Osteocyte (in vitro differentiated cells): ENCODE measurements at regions not wholly inside any gene's neighbourhood (a gene's known extent, or its start where the extent isn't known, plus 50 kb on each side); places are given as distances from the start of the nearest gene placed in this dataset.

Experiments
- DNase-seq: peaks from one replicate; pipeline ENCODE4 v3.0.0; 2021; ENCODE audit warnings: mixed read lengths; ENCODE audit not compliant: unreplicated experiment; ENCODE audit errors: extremely low spot score
- H3K27ac Mint-ChIP-seq: one replicate; pipeline ENCODE4 v1.8.0; 2021; ENCODE audit warnings: mild to moderate bottlenecking, mixed read lengths; ENCODE audit not compliant: unreplicated experiment
- H3K27me3 Mint-ChIP-seq: one replicate; pipeline ENCODE4 v1.8.0; 2021; ENCODE audit warnings: mixed read lengths; ENCODE audit not compliant: unreplicated experiment
- H3K36me3 Mint-ChIP-seq: one replicate; pipeline ENCODE4 v1.8.0; 2021; ENCODE audit warnings: mixed read lengths; ENCODE audit not compliant: unreplicated experiment
- H3K4me1 Mint-ChIP-seq: one replicate; pipeline ENCODE4 v1.8.0; 2021; ENCODE audit warnings: mixed read lengths; ENCODE audit not compliant: unreplicated experiment
- H3K4me3 Mint-ChIP-seq: one replicate; pipeline ENCODE4 v1.8.0; 2021; ENCODE audit warnings: mild to moderate bottlenecking, moderate library complexity, mixed read lengths; ENCODE audit not compliant: unreplicated experiment
- H3K9me3 Mint-ChIP-seq: one replicate; pipeline ENCODE4 v1.8.0; 2021; ENCODE audit warnings: mixed read lengths; ENCODE audit not compliant: unreplicated experiment
- TF ChIP-seq, protein P1 (sequence below): fragments of 200-600 bp; sonication (generic); IDR thresholded peaks from 2 replicates; pipeline ENCODE4 v1.5.0; 2021; ENCODE audit warnings: antibody characterized with exemption, mild to moderate bottlenecking, moderate library complexity

DNA sequence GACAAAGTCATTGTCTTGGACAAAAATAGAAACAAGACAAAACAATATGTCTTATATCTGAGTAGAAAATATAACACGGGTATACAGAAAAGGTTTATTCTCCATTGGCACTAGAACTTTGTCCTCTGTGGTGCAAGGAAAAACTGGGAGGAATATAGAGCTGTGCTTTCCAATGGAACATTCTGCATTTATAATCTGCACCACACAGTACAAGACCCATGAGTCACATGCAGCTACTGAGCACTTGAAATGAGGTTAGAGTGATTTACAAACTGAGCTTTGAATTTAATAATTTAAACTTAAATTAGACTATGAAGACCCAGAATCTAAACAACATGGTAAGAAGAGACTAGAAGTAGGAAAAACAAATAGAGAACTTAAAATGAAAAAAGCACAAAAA is 86.1 kb downstream of the RAP2A start:
- Mint-ChIP-seq H3K27ac (no peak overlapping the region), H3K9me3 (peaks cover 7% of the 10 kb centered on the region), H3K4me1 (no peaks in the 10 kb centered on the region)

GRCh38 chr13:97520866-97521265 is 86.9 kb downstream of the RAP2A start:
- no peak overlapping the region for H3K4me3 Mint-ChIP-seq
- peaks cover 7% of the 10 kb centered on the region for H3K9me3 Mint-ChIP-seq
- no peaks in the 10 kb centered on the region for H3K4me1 Mint-ChIP-seq
- DNase-seq: no peak
- H3K36me3 Mint-ChIP-seq: no peaks in the 10 kb centered on the region
- TF ChIP-seq, protein P1, sequence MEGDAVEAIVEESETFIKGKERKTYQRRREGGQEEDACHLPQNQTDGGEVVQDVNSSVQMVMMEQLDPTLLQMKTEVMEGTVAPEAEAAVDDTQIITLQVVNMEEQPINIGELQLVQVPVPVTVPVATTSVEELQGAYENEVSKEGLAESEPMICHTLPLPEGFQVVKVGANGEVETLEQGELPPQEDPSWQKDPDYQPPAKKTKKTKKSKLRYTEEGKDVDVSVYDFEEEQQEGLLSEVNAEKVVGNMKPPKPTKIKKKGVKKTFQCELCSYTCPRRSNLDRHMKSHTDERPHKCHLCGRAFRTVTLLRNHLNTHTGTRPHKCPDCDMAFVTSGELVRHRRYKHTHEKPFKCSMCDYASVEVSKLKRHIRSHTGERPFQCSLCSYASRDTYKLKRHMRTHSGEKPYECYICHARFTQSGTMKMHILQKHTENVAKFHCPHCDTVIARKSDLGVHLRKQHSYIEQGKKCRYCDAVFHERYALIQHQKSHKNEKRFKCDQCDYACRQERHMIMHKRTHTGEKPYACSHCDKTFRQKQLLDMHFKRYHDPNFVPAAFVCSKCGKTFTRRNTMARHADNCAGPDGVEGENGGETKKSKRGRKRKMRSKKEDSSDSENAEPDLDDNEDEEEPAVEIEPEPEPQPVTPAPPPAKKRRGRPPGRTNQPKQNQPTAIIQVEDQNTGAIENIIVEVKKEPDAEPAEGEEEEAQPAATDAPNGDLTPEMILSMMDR: no peak
- no peak overlapping the region for H3K27ac Mint-ChIP-seq
- peaks cover 23% of the 10 kb centered on the region for H3K27me3 Mint-ChIP-seq

More for the DNA sequence above, 86.1 kb downstream of the RAP2A start:
- Mint-ChIP-seq H3K4me3 (no peak overlapping the region), H3K36me3 (no peaks in the 10 kb centered on the region), H3K27me3 (peaks cover 23% of the 10 kb centered on the region)
- no peak for DNase-seq
- TF ChIP-seq, protein P1: no peak

- H3K27me3 Mint-ChIP-seq: peaks cover 23% of the 10 kb centered on the region
- no peak overlapping the region for H3K4me3 Mint-ChIP-seq
- no peak overlapping the region for H3K27ac Mint-ChIP-seq
- H3K4me1 Mint-ChIP-seq: no peaks in the 10 kb centered on the region
- H3K36me3 Mint-ChIP-seq: no peaks in the 10 kb centered on the region
- H3K9me3 Mint-ChIP-seq: peaks cover 7% of the 10 kb centered on the region
- TF ChIP-seq, protein P1: no peak
- DNase-seq: no peak
These were observed 87.8 kb downstream of the RAP2A start for GRCh38 chr13:97521726-97522125.

GRCh38 chr13:97522243-97522642 is 88.3 kb downstream of the RAP2A start:
- H3K27me3 Mint-ChIP-seq: peaks cover 25% of the 10 kb centered on the region
- no peak overlapping the region for H3K4me3 Mint-ChIP-seq
- no peaks in the 10 kb centered on the region for H3K36me3 Mint-ChIP-seq
- DNase-seq: no peak
- TF ChIP-seq, protein P1: no peak
- H3K9me3 Mint-ChIP-seq: peaks cover 7% of the 10 kb centered on the region
- H3K4me1 Mint-ChIP-seq: no peaks in the 10 kb centered on the region
- H3K27ac Mint-ChIP-seq: no peak overlapping the region

DNA sequence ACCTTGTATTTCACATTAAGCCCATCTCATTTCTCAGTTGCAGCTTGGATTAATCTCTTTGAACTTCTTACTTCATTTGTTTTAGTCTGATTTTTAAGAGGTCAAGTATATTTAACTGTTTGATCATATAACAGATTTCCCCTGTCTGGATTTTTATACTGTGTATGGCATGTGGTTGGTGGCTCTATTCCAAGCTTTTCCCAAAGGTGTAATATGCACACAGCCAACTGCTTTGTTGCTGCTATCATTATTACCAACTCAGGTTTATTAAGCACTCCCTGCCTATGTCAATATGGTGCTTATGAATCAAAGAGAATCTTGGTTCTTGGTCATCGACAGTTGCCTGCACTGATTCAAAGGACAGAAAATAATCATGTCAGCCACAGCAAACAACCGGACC is 92.6 kb downstream of the RAP2A start:
- no peaks in the 10 kb centered on the region for H3K36me3 Mint-ChIP-seq
- TF ChIP-seq, protein P1: no peak
- H3K27me3 Mint-ChIP-seq: peaks cover 17% of the 10 kb centered on the region
- H3K4me3 Mint-ChIP-seq: no peak overlapping the region
- DNase-seq: no peak
- H3K9me3 Mint-ChIP-seq: peaks cover 4% of the 10 kb centered on the region
- H3K27ac Mint-ChIP-seq: no peak overlapping the region
- H3K4me1 Mint-ChIP-seq: no peaks in the 10 kb centered on the region
